ENCODE measurements at regions not wholly inside any gene's neighbourhood (a gene's known extent, or its start where the extent isn't known, plus 50 kb on each side); places are given as distances from the start of the nearest gene placed in this dataset.

- TF ChIP-seq CTCF (IDR thresholded peaks at IDR 0.05; ENCODE audit: insufficient read depth, low read depth, low read length), result no peak
- H3K4me3 ChIP-seq (ENCODE audit: low read depth, low read length), result no peak overlapping the region
- no peak for DNase-seq (ENCODE audit: low read depth)
These were observed 325.1 kb downstream of the RRAGC start for GRCh38 chr1:38534473-38534823.

- H3K4me3 ChIP-seq (ENCODE audit: low read depth, low read length), result no peak overlapping the region
- DNase-seq (ENCODE audit: low read depth), result no peak
- no peak for TF ChIP-seq CTCF (IDR thresholded peaks at IDR 0.05; ENCODE audit: insufficient read depth, low read depth, low read length)
These were observed 325.6 kb downstream of the RRAGC start for GRCh38 chr1:38533772-38534472.

- no peak overlapping the region for H3K4me3 ChIP-seq (ENCODE audit: low read depth, low read length)
- DNase-seq (ENCODE audit: low read depth), result no peak
- no peak for TF ChIP-seq CTCF (IDR thresholded peaks at IDR 0.05; ENCODE audit: insufficient read depth, low read depth, low read length)
These were observed 328.6 kb downstream of the RRAGC start for GRCh38 chr1:38530957-38531356.

- H3K4me3 ChIP-seq (ENCODE audit: low read depth, low read length), result no peak overlapping the region
- TF ChIP-seq CTCF (IDR thresholded peaks at IDR 0.05; ENCODE audit: insufficient read depth, low read depth, low read length), result no peak
- no peak for DNase-seq (ENCODE audit: low read depth)
These were observed 329.6 kb downstream of the RRAGC start for GRCh38 chr1:38529946-38530345.

- no peak for TF ChIP-seq CTCF (IDR thresholded peaks at IDR 0.05; ENCODE audit: insufficient read depth, low read depth, low read length)
- H3K4me3 ChIP-seq (ENCODE audit: low read depth, low read length), result no peak overlapping the region
- DNase-seq (ENCODE audit: low read depth), result no peak
These were observed 330.2 kb downstream of the RRAGC start for GRCh38 chr1:38529391-38529790.

- H3K4me3 ChIP-seq (ENCODE audit: low read depth, low read length), result no peak overlapping the region
- no peak for DNase-seq (ENCODE audit: low read depth)
- no peak for TF ChIP-seq CTCF (IDR thresholded peaks at IDR 0.05; ENCODE audit: insufficient read depth, low read depth, low read length)
These were observed 330.9 kb downstream of the RRAGC start for GRCh38 chr1:38528623-38529022.

- DNase-seq (ENCODE audit: low read depth), result no peak
- H3K4me3 ChIP-seq (ENCODE audit: low read depth, low read length), result no peak overlapping the region
- TF ChIP-seq CTCF (IDR thresholded peaks at IDR 0.05; ENCODE audit: insufficient read depth, low read depth, low read length), result no peak
These were observed 332.1 kb downstream of the RRAGC start for GRCh38 chr1:38527373-38527966.

Measured in fibroblast of villous mesenchyme (primary cell).